ENCODE measurements at regions not wholly inside any gene's neighbourhood (a gene's known extent, or its start where the extent isn't known, plus 50 kb on each side); places are given as distances from the start of the nearest gene placed in this dataset.

DNA sequence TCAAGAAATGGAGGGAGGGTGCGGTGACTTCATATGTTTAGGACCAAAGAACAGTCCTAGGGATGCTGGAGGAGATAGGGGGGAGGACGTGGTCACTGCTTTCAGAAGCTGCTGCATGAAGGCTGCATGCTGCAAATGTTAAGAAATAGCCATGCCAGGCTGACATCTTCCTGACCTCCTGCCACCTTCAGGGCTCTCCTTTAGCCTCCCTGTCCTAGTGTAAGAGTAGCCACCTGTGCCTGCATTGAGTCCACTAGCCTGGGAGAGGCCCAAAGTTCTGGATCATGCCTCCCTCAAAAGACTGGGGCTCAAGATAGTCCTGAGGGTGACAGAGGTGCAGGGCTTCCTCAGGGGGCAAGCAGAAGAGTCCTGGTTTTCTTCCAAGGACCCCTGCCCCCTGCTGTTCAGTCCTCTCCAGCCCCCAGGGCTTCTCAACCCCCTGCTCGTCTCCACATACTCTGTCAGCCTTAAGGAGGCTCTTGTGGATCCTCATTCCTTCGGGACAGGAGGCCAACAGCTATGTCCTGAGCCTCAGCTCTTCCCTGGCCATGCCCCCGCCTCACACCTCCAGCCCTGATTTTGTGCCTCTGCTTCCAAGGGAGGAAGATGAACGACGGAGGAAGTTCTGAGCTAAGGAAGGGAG is 96.3 kb downstream of the MRPL14 start:
- no peaks in the 10 kb centered on the region for H3K36me3 ChIP-seq (ENCODE audit: insufficient read depth, low read depth, low read length)
- H3K9me3 ChIP-seq (ENCODE audit: insufficient read depth, low read depth, low read length) = no peaks in the 10 kb centered on the region
- no peaks in the 10 kb centered on the region for H3K27me3 ChIP-seq (ENCODE audit: insufficient read depth, low read length)
- H3K9ac ChIP-seq (ENCODE audit: low read depth, low read length) = no peak overlapping the region
- no peak overlapping the region for H3K27ac ChIP-seq (ENCODE audit: low read length)
- H3K4me1 ChIP-seq (ENCODE audit: insufficient read depth, low read length) = no peaks in the 10 kb centered on the region; the same call in 1 of the 2 replicates
- no peak overlapping the region for H3K4me3 ChIP-seq (ENCODE audit: low read length)

DNA sequence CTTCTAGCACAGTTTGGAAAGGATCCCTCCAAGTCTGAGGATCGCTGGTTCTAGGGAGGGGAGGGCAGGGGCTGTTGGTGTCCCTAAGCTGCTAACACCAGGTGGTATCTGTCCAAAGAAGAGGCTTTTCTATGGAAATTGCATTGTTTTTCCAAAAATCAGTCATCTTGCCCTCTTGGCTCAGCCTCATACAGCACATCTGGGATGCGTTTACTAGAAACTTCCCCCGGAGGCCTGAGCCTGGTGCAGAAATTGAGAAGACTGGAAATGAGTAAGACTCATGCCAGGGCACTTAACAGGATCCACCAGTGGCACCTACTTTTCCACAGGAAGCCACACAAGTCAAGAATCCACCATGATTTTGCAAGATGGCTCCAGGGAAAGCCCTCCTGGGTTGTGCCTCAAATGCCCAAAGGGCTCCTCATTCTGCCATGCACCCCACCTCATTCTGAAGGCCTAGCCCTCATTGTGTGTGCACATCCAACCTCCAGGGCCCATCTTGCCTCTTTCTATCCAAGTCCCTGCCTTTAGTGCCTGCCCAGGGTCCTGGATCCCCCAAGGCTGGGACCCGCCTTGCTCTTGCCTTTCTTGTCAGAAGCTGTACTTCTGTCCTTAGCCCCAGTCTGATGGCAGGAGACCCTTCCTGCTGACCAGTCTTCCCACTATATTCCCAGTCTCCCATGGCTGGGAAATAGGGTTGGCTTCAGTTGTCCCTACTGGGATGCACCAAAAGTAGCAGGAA is 97.6 kb downstream of the MRPL14 start:
- H3K9me3 ChIP-seq (ENCODE audit: insufficient read depth, low read depth, low read length) = no peaks in the 10 kb centered on the region
- no peak overlapping the region for H3K27ac ChIP-seq (ENCODE audit: low read length)
- no peak overlapping the region for H3K4me3 ChIP-seq (ENCODE audit: low read length)
- H3K36me3 ChIP-seq (ENCODE audit: insufficient read depth, low read depth, low read length) = no peaks in the 10 kb centered on the region
- no peak overlapping the region for H3K9ac ChIP-seq (ENCODE audit: low read depth, low read length)
- H3K27me3 ChIP-seq (ENCODE audit: insufficient read depth, low read length) = no peaks in the 10 kb centered on the region
- no peaks in the 10 kb centered on the region; the same call in 1 of the 2 replicates for H3K4me1 ChIP-seq (ENCODE audit: insufficient read depth, low read length)

DNA sequence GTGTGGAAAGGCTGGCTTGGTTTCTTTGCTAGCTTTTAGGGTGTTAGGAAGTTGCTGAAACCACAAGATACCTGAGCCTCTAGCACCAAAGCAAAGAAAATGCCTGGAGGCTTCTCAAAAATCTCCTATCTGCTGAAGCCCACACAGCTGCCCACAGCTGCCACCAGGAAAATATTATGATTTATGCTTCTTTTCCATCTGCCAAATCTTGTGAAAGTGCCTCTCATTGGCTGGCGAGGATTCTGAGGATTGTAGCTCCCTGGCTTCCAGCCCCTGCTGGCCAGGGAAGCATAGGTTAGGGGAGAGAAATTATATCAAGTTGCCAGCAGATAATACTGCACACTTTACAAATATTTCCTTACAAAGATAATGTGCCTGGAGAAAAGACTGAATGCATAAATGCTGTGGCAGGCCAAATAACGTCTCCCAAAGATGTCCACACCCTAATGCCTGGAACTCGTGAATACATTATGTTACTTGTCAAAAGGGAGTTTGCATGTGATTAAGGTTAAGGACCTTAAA is 98.4 kb downstream of the MRPL14 start:
- Histone ChIP-seq H3K27ac (ENCODE audit: low read length) (no peak overlapping the region), H3K4me3 (ENCODE audit: low read length) (no peak overlapping the region), H3K4me1 (ENCODE audit: insufficient read depth, low read length) (no peaks in the 10 kb centered on the region), H3K9me3 (ENCODE audit: insufficient read depth, low read depth, low read length) (no peaks in the 10 kb centered on the region), H3K36me3 (ENCODE audit: insufficient read depth, low read depth, low read length) (no peaks in the 10 kb centered on the region), H3K27me3 (ENCODE audit: insufficient read depth, low read length) (no peaks in the 10 kb centered on the region), H3K9ac (ENCODE audit: low read depth, low read length) (no peak overlapping the region)

DNA sequence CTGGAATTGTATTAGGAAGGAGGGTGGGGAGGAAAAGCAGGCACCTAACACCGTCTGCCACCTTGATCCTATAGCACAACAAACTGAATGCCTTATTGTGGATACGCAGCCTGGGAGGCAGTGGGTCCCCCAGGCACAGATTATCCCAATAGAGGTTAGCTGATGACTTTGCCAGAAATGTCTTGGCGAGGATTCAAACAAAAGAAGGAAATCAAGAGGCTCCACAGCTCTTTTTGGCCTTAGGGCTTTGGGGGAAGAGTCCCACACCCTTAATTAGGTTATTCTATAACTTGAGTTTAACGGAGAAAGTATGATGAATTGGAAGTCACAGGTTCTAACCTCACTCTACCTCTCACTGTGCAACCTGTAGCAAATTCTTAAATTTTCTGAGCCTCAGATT is 102.0 kb downstream of the MRPL14 start:
- H3K9me3 ChIP-seq (ENCODE audit: insufficient read depth, low read depth, low read length) = no peaks in the 10 kb centered on the region
- no peak overlapping the region for H3K27ac ChIP-seq (ENCODE audit: low read length)
- no peaks in the 10 kb centered on the region for H3K36me3 ChIP-seq (ENCODE audit: insufficient read depth, low read depth, low read length)
- no peak overlapping the region for H3K9ac ChIP-seq (ENCODE audit: low read depth, low read length)
- no peak overlapping the region for H3K4me3 ChIP-seq (ENCODE audit: low read length)
- H3K27me3 ChIP-seq (ENCODE audit: insufficient read depth, low read length) = no peaks in the 10 kb centered on the region
- no peaks in the 10 kb centered on the region for H3K4me1 ChIP-seq (ENCODE audit: insufficient read depth, low read length)

DNA sequence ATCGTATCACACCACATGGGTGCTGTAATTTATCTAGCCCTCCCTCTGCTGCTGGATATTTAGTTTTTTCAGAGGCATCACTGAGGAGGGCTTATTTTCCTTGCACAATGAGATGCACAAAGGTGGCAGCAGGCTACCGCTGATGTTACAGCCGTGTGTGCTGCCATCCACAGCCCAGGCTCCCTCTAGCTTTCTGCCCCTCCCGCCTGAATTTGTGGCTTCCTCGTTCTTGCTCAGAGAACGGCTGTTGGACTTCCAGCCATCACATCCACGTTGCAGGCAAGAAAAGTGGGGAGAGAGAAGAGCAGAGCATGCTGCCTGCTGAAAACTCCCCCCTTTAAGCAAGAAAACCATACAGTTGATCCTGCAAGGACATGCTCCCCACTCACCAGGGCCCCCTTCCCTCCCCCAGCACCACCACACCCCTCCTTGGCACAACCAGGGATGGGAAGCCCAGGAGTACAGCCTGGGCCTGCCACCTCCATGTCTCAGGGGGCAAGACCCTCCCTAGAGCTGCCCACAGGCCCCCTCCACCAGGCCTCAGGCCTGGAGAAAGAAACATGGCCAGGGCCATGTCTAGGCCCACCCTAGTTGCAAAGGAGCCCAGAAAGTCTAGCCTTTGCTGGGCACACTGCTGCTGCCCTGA is 102.6 kb downstream of the MRPL14 start:
- Histone ChIP-seq H3K4me1 (ENCODE audit: insufficient read depth, low read length) (no peaks in the 10 kb centered on the region), H3K36me3 (ENCODE audit: insufficient read depth, low read depth, low read length) (no peaks in the 10 kb centered on the region), H3K27me3 (ENCODE audit: insufficient read depth, low read length) (no peaks in the 10 kb centered on the region), H3K9me3 (ENCODE audit: insufficient read depth, low read depth, low read length) (no peaks in the 10 kb centered on the region), H3K4me3 (ENCODE audit: low read length) (no peak overlapping the region), H3K9ac (ENCODE audit: low read depth, low read length) (no peak overlapping the region), H3K27ac (ENCODE audit: low read length) (no peak overlapping the region)

DNA sequence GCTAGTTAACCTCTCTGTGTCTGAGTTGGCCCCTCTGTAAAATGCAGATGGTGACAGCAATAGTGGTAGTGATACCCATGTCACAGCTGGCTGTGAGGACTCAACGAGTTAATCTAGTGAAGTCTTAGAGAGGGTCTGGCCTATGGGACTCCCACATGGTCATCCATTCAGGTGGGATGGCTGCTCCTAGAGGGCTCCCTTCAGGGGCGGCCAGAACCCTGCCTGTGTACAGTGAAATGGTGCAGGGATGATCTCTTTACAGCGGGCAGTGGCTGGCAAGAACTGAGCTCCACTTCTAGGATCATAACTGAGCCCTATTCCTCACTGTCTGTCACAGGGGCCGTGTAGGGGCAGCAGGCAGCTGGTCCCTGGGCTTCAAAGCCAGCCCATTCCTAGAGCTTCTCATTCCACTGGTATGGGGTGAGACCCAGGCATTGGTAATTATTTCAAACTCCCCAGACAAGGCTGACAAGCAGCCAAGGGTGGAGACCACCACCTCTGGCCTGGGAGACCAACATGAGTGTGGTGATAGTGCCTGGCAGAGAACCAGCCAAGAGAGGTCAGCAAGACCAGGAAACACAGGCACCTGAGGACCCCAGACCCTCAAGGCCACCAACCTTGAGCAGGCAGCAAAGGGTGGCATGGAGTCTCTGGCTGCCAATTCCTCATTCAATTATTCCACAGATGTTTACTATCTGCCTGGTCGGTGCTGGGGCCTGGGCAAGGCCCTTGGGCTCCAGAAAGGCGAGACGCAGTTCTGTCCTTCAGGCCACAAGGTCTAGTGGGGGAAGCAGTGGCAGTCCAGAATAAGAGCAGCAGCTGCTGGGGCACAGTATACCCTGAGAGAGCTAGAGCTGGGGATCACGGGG is 103.4 kb downstream of the MRPL14 start:
- H3K36me3 ChIP-seq (ENCODE audit: insufficient read depth, low read depth, low read length) = no peaks in the 10 kb centered on the region
- H3K27me3 ChIP-seq (ENCODE audit: insufficient read depth, low read length) = no peaks in the 10 kb centered on the region
- no peak overlapping the region for H3K4me3 ChIP-seq (ENCODE audit: low read length)
- H3K27ac ChIP-seq (ENCODE audit: low read length) = no peak overlapping the region
- H3K9ac ChIP-seq (ENCODE audit: low read depth, low read length) = no peak overlapping the region
- H3K9me3 ChIP-seq (ENCODE audit: insufficient read depth, low read depth, low read length) = no peaks in the 10 kb centered on the region
- no peaks in the 10 kb centered on the region for H3K4me1 ChIP-seq (ENCODE audit: insufficient read depth, low read length)

DNA sequence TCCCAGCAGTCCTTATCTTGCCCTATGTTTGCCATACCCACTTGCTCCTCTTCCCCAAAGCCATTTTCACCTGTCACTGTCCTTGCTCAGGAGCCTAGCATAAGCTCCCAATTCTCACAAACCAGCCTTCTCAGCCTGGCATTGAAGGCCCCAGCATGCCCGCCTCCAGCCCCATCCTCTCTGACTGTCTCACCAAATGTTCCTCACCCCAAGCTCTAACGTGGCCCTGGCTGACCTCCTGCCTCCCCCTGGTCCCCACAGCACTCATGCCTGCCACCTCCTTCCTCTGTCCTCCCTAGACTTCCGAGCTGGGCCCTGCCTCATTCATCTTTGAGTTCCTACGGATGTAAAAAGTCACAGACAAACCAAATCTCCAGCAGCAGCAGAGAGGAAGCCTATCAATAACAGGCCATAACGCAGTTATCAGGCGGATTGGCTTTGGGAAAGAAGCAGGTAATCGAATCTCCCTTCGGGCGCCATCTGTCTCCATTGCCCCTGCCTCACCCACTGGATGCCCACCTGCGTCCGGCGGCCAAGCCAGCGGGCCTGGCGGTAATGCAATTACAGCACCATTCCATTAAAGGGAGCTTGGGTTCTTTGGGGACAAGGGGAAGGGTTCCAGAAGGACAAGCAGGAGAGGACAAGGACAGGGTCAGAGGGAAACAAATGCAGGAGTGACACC is 104.4 kb downstream of the MRPL14 start:
- no peak overlapping the region for H3K9ac ChIP-seq (ENCODE audit: low read depth, low read length)
- no peaks in the 10 kb centered on the region for H3K36me3 ChIP-seq (ENCODE audit: insufficient read depth, low read depth, low read length)
- no peaks in the 10 kb centered on the region for H3K9me3 ChIP-seq (ENCODE audit: insufficient read depth, low read depth, low read length)
- H3K4me1 ChIP-seq (ENCODE audit: insufficient read depth, low read length) = no peaks in the 10 kb centered on the region
- H3K4me3 ChIP-seq (ENCODE audit: low read length) = no peak overlapping the region
- H3K27ac ChIP-seq (ENCODE audit: low read length) = no peak overlapping the region
- no peaks in the 10 kb centered on the region for H3K27me3 ChIP-seq (ENCODE audit: insufficient read depth, low read length)

DNA sequence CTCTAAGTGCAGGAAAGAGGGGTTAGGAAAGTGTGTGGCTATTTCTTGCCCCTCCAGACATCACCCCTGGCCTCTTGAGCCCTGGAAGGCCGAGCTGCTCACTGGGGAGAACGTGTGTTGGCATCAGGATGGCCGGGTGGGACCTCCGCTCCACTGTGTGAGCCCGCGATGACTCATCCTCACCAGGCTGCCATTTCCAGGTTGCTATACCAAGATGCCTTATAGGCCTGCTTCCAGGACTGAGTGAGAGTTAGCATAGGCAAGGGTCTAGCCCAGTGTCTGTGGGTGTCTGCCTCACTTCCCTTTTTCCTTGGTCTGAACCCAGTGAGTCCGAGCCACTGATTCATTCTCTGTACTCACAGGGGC is 105.0 kb downstream of the MRPL14 start:
- Histone ChIP-seq H3K36me3 (ENCODE audit: insufficient read depth, low read depth, low read length) (no peaks in the 10 kb centered on the region), H3K9ac (ENCODE audit: low read depth, low read length) (no peak overlapping the region), H3K4me1 (ENCODE audit: insufficient read depth, low read length) (no peaks in the 10 kb centered on the region), H3K27ac (ENCODE audit: low read length) (no peak overlapping the region), H3K4me3 (ENCODE audit: low read length) (no peak overlapping the region), H3K27me3 (ENCODE audit: insufficient read depth, low read length) (no peaks in the 10 kb centered on the region), H3K9me3 (ENCODE audit: insufficient read depth, low read depth, low read length) (no peaks in the 10 kb centered on the region)

DNA sequence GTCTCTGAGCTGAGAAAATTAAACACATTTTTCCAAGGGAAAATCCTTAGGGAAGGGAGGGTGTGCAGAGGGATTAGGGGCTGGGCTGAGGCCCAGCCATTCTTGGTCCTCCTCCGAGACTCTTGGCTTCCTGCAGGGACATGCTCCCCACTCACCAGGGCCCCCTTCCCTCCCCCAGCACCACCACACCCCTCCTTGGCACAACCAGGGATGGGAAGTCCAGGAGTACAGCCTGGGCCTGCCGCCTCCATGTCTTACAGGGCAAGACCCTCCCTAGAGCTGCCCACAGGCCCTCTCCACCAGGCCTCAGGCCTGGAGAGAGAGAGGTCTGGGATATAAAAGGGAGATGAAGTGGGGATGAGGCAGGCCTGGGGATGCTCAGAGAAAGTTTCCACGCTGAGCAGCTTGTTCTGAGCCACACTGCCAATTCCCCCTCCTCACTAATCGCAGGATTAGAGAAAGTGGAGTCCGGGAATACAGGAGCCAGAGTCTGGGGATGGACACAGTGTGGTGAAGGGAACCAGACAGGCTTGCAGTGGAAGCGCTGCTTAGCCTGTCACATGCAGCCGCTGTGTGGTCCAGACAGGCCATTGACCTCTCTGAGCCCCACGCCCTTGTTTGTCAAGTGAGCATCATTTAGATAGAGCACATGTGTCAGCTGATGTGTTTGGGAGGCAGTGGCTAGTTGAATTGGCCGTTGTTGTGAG is 105.5 kb downstream of the MRPL14 start:
- Histone ChIP-seq H3K9me3 (ENCODE audit: insufficient read depth, low read depth, low read length) (no peaks in the 10 kb centered on the region), H3K9ac (ENCODE audit: low read depth, low read length) (no peak overlapping the region), H3K27me3 (ENCODE audit: insufficient read depth, low read length) (no peaks in the 10 kb centered on the region), H3K27ac (ENCODE audit: low read length) (no peak overlapping the region), H3K36me3 (ENCODE audit: insufficient read depth, low read depth, low read length) (no peaks in the 10 kb centered on the region), H3K4me1 (ENCODE audit: insufficient read depth, low read length) (peaks cover under 1% of the 10 kb centered on the region; the same call in 1 of the 2 replicates), H3K4me3 (ENCODE audit: low read length) (no peak overlapping the region)

DNA sequence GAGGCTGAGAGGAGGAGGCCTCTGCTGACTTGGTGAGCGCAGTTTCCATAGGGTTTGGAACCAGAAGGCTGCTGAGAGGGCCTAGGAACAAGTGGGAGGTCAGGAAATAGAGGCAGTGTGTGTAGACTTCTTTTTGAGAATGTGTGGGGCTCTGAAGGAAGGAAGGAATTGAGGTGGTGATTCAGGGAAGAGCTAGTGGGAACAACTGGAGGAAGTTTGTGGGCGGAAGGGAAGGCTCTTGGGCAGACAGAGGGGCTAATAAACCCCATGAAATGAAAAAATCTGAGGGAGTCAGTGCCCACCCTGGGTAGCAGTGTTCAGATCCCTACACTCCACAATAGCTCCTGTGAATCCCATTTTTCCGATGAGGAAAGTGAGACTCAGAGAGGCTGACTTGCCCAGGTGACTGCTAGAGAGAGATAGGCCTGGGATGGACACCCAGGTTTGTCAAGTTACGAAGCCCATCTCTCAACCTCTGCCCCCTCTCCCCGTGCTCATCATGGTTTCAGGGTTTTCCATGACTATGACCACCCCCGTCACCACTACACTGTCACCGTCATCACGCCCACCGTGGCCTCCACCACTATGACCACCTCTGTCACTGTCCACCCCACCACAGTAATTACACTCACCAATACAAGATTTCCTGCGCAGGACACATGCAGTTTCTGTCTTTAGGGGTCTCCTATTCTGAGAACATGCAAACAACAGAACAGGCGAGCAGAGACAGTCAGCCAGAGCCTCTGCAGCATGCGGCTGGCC is 106.4 kb downstream of the MRPL14 start:
- Histone ChIP-seq H3K9me3 (ENCODE audit: insufficient read depth, low read depth, low read length) (no peaks in the 10 kb centered on the region), H3K36me3 (ENCODE audit: insufficient read depth, low read depth, low read length) (no peaks in the 10 kb centered on the region), H3K9ac (ENCODE audit: low read depth, low read length) (no peak overlapping the region), H3K27me3 (ENCODE audit: insufficient read depth, low read length) (no peaks in the 10 kb centered on the region), H3K4me1 (ENCODE audit: insufficient read depth, low read length) (peaks cover 9% of the 10 kb centered on the region; the same call in 1 of the 2 replicates), H3K4me3 (ENCODE audit: low read length) (no peak overlapping the region), H3K27ac (ENCODE audit: low read length) (no peak overlapping the region)

Measured in iPS-20b (cell line).